ENCODE measurements at regions not wholly inside any gene's neighbourhood (a gene's known extent, or its start where the extent isn't known, plus 50 kb on each side); places are given as distances from the start of the nearest gene placed in this dataset.
"Not testable (repeated sequence)": the region's sequence is repeated elsewhere in the genome, so short reads cannot be mapped to it uniquely, and the experiment has no call there.

DNA sequence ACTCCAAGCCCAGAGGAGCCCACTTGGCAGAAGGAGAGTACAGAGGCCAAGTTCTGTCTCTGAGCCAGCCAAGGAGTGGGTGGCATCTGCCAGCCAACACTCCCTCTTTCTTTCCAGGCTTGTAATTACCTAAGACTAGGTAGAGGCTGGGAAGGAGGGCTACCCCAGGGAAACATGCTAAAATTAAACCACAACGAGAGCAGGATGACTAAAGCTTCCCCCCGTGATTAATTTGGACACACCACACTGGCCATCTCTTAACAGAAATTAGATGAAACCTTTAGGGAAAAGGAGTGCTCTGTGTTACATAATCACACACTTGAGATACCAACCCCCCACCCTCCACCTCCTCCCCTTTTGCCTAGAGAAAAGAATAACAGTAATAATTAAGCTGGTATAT is 102.1 kb upstream of the ZC3H12A start:
- TF ChIP-seq, protein P1, sequence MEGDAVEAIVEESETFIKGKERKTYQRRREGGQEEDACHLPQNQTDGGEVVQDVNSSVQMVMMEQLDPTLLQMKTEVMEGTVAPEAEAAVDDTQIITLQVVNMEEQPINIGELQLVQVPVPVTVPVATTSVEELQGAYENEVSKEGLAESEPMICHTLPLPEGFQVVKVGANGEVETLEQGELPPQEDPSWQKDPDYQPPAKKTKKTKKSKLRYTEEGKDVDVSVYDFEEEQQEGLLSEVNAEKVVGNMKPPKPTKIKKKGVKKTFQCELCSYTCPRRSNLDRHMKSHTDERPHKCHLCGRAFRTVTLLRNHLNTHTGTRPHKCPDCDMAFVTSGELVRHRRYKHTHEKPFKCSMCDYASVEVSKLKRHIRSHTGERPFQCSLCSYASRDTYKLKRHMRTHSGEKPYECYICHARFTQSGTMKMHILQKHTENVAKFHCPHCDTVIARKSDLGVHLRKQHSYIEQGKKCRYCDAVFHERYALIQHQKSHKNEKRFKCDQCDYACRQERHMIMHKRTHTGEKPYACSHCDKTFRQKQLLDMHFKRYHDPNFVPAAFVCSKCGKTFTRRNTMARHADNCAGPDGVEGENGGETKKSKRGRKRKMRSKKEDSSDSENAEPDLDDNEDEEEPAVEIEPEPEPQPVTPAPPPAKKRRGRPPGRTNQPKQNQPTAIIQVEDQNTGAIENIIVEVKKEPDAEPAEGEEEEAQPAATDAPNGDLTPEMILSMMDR (IDR thresholded peaks at IDR 0.05; ENCODE audit: extremely low read depth, insufficient read depth, missing control alignments) = no peak
- in situ Hi-C loops (cut with MboI; ENCODE audit: low pct_unique_long_range_greater_than_20kb, low sequenced_read_pairs, unreplicated experiment) = no loop called here
- DNase-seq (ENCODE audit: low spot score) = no peak

DNA sequence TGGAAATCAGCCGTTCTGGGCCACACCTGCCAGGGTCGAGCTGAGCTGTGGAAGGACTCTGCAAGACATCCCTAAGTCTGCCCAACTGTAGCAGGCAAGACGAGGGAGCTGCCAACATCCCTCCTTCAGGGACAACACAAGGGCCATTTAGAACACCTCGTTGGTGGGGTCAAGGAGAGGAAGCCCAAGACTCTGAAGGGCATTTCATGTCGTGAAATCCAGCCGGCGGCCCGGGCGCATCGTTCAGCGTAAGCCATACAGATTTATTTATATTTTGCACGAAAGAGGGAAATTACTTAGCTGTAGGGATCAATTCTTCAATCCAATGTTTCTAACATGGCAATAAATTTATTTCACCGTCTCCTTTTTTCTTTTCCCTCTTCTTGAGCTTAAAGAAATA is 101.7 kb upstream of the ZC3H12A start:
- in situ Hi-C loops (cut with MboI; ENCODE audit: low pct_unique_long_range_greater_than_20kb, low sequenced_read_pairs, unreplicated experiment) = no loop called here
- TF ChIP-seq, protein P1 (IDR thresholded peaks at IDR 0.05; ENCODE audit: extremely low read depth, insufficient read depth, missing control alignments) = no peak
- DNase-seq (ENCODE audit: low spot score) = no peak

DNA sequence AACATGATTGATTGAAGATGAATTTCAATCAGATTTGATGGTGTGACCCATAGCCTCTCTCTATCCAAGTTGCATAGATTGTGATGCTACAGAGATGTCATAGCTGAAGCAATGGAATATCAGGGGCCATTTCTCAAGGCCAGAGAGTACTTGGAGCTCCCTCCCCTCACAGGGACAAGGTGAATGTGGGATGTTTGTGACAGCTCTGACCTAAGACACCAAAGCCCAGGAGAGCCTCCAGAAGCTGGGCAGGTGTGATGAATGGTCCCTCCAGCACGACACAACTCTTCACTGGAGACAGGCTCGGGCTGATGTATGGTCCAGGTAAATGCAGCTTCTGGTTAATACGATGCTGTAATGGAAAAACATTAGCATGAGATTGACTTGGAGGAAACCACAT is 101.0 kb upstream of the ZC3H12A start:
- in situ Hi-C loops (cut with MboI; ENCODE audit: low pct_unique_long_range_greater_than_20kb, low sequenced_read_pairs, unreplicated experiment) = no loop called here
- no peak for DNase-seq (ENCODE audit: low spot score)
- TF ChIP-seq, protein P1 (IDR thresholded peaks at IDR 0.05; ENCODE audit: extremely low read depth, insufficient read depth, missing control alignments) = no peak

DNA sequence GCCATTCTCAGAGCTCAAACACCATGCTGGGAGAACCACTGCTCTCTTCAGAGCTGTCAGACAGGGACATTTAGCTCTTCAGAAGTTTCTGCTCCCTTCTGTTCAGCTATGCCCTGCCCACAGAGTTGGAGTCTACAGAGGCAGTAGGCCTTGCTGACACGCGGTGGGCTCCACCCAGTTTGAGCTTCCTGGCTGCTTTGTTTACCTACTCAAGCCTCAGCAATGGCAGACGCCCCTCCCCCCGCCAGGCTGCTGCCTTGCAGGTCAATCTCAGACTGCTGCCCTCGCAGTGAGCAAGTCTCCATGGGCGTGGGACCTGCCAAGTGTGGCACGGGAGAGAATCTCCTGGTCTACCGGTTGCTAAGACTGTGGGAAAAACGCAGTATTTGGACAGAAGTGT is 93.8 kb upstream of the ZC3H12A start:
- in situ Hi-C loops (cut with MboI; ENCODE audit: low pct_unique_long_range_greater_than_20kb, low sequenced_read_pairs, unreplicated experiment); DNase-seq (ENCODE audit: low spot score): not testable (repeated sequence)

DNA sequence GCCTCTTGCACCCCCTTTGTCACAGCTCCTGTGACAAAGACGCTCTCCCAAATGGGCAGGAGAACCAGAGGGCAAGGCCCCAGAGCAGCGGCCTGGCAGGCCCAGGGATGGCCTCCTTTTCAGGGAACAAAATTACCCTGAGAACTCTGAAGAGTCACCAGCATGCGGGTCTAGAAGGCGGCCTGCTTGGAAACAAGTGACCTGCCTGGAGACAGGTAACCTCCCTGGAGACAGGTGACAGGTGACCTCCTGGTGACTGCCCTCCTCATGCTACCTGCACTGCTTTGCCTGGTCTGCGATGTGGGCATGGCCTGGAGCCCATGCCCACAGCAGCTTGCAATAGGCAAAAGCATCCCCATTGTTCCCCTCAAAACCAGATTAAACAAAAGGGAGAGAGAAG is 86.5 kb upstream of the ZC3H12A start:
- in situ Hi-C loops (cut with MboI; ENCODE audit: low pct_unique_long_range_greater_than_20kb, low sequenced_read_pairs, unreplicated experiment) = no loop called here
- no peak for DNase-seq (ENCODE audit: low spot score)
- TF ChIP-seq, protein P1 (IDR thresholded peaks at IDR 0.05; ENCODE audit: extremely low read depth, insufficient read depth, missing control alignments) = no peak

DNA sequence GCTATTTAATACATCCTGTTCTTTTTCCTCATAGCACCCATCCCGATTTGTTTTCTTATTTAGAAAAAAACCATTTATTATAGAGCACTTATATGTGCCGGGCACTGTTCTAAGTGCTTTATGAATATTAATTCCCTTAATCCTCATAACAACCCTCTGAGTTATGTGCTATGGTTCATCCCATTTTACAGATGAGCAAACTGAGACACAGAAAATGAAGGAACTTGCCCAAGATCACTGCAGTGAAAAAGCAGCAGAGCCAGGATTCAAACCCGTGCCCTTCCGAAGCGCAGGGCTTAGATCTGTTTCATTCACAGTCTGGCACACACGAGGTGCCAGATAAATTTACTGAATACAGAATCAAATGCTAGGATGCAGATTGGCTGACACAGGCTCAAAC is 85.1 kb upstream of the ZC3H12A start:
- no peak for DNase-seq (ENCODE audit: low spot score)
- in situ Hi-C loops (cut with MboI; ENCODE audit: low pct_unique_long_range_greater_than_20kb, low sequenced_read_pairs, unreplicated experiment) = no loop called here
- TF ChIP-seq, protein P1 (IDR thresholded peaks at IDR 0.05; ENCODE audit: extremely low read depth, insufficient read depth, missing control alignments) = no peak

DNA sequence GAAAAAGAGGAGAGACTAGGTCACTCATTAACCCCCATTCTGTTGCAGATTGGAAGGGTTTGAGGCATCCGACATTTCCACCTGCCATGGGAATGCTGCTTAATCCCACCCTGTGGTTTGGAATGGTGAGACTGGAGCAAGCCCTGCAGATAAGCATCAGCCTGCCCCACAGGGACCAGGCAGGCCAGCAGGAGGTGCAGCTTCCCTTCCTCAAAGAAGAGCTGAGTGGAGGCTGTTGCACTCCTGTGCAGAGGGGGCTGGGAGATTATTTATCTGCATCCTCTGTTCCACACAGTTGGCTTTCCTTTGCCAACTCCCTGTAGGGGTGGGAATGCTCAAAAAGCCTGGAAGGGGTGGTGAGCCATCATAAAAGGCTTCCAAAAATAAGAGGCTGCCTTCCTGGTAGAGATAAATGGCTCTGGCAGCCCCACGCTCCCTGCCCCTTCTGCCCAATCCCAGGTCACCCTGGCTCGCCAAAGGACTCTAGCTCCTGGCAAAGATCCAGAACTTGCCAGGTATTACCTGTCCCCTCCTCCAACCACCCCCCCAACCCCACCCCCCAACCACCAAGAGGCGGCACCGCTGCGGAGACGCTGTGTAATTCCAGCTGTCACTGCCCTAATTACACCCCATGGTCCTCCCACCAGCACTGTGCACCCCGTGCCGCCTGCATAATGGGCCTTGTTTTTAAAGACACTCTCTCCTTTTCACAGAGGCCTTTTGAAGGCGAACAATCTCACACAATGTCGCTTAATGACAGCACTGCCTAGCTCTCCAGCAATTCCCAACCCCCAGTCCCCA is 83.0 kb upstream of the ZC3H12A start:
- TF ChIP-seq, protein P1 (IDR thresholded peaks at IDR 0.05; ENCODE audit: extremely low read depth, insufficient read depth, missing control alignments) = no peak
- in situ Hi-C loops (cut with MboI; ENCODE audit: low pct_unique_long_range_greater_than_20kb, low sequenced_read_pairs, unreplicated experiment) = no loop called here
- DNase-seq (ENCODE audit: low spot score) = no peak

Data from GM13977 (cell line).